ENCODE measurements at regions not wholly inside any gene's neighbourhood (a gene's known extent, or its start where the extent isn't known, plus 50 kb on each side); places are given as distances from the start of the nearest gene placed in this dataset.

GRCh38 chr19:23516266-23516665 lies 121.0 kb upstream of the ZNF91 start:
- Histone ChIP-seq H3K27me3 (ENCODE audit: insufficient read depth, low read length) (no peaks in the 10 kb centered on the region), H2AFZ (ENCODE audit: insufficient read depth, low read length, poor library complexity) (no peak overlapping the region), H3K14ac (ENCODE audit: low read length) (no peak overlapping the region), H4K12ac (ENCODE audit: low read depth, low read length) (no peak overlapping the region), H3K9me3 (ENCODE audit: insufficient read depth, low read depth, low read length) (peaks cover 18% of the 10 kb centered on the region), H2AK5ac (ENCODE audit: low read length) (no peak overlapping the region), H3K79me2 (ENCODE audit: control insufficient read depth, insufficient read depth, low read length, poor library complexity) (no peaks in the 10 kb centered on the region), H3K79me1 (ENCODE audit: low read length) (no peaks in the 10 kb centered on the region), H2BK5ac (ENCODE audit: low read depth, low read length, poor library complexity) (no peak overlapping the region), H3K9ac (ENCODE audit: low read length) (no peak overlapping the region), H3K36me3 (ENCODE audit: control insufficient read depth in 1 of 2, insufficient read depth in 2 of 2, low read length in 2 of 2) (no peaks in the 10 kb centered on the region), H3K4ac (ENCODE audit: low read depth, low read length) (no peak overlapping the region), H3K27ac (ENCODE audit: low read depth, low read length) (no peak overlapping the region), H2BK12ac (ENCODE audit: low read length) (no peak overlapping the region), H3K4me1 (ENCODE audit: control insufficient read depth in 1 of 2, insufficient read depth in 2 of 2, low read length in 2 of 2) (no peaks in the 10 kb centered on the region), H3K18ac (ENCODE audit: low read length) (no peak overlapping the region), H3K4me2 (ENCODE audit: low read length) (no peak overlapping the region), H4K8ac (ENCODE audit: low read depth, low read length) (no peak overlapping the region), H3K23ac (ENCODE audit: low read length) (no peak overlapping the region), H3K4me3 (ENCODE audit: low read depth, low read length) (no peak overlapping the region), H2BK120ac (ENCODE audit: insufficient read depth, low read length, poor library complexity) (no peak overlapping the region), H4K91ac (ENCODE audit: low read depth, low read length) (no peak overlapping the region)
- no CpG with 5 or more reads among the region's 2 CpGs for WGBS (ENCODE audit: extremely low coverage, insufficient coverage, insufficient read length)
- no peak for DNase-seq

- H3K27me3 ChIP-seq (ENCODE audit: insufficient read depth, low read length): no peaks in the 10 kb centered on the region
- H3K18ac ChIP-seq (ENCODE audit: low read length): no peak overlapping the region
- H2AK5ac ChIP-seq (ENCODE audit: low read length): no peak overlapping the region
- H4K8ac ChIP-seq (ENCODE audit: low read depth, low read length): no peak overlapping the region
- H4K91ac ChIP-seq (ENCODE audit: low read depth, low read length): no peak overlapping the region
- no peak overlapping the region for H3K14ac ChIP-seq (ENCODE audit: low read length)
- no peak overlapping the region for H3K27ac ChIP-seq (ENCODE audit: low read depth, low read length)
- H3K4me3 ChIP-seq (ENCODE audit: low read depth, low read length): no peak overlapping the region
- H3K36me3 ChIP-seq (ENCODE audit: control insufficient read depth in 1 of 2, insufficient read depth in 2 of 2, low read length in 2 of 2): no peaks in the 10 kb centered on the region
- no peak overlapping the region for H2BK5ac ChIP-seq (ENCODE audit: low read depth, low read length, poor library complexity)
- no peaks in the 10 kb centered on the region for H3K4me1 ChIP-seq (ENCODE audit: control insufficient read depth in 1 of 2, insufficient read depth in 2 of 2, low read length in 2 of 2)
- H3K4ac ChIP-seq (ENCODE audit: low read depth, low read length): no peak overlapping the region
- H3K79me2 ChIP-seq (ENCODE audit: control insufficient read depth, insufficient read depth, low read length, poor library complexity): no peaks in the 10 kb centered on the region
- H3K9ac ChIP-seq (ENCODE audit: low read length): no peak overlapping the region
- no peak overlapping the region for H3K23ac ChIP-seq (ENCODE audit: low read length)
- H2BK12ac ChIP-seq (ENCODE audit: low read length): no peak overlapping the region
- no peaks in the 10 kb centered on the region for H3K79me1 ChIP-seq (ENCODE audit: low read length)
- no CpG with 5 or more reads among the region's 1 CpG for WGBS (ENCODE audit: extremely low coverage, insufficient coverage, insufficient read length)
- H2AFZ ChIP-seq (ENCODE audit: insufficient read depth, low read length, poor library complexity): no peak overlapping the region
- H3K9me3 ChIP-seq (ENCODE audit: insufficient read depth, low read depth, low read length): peaks cover 18% of the 10 kb centered on the region
- no peak overlapping the region for H2BK120ac ChIP-seq (ENCODE audit: insufficient read depth, low read length, poor library complexity)
- no peak overlapping the region for H3K4me2 ChIP-seq (ENCODE audit: low read length)
- no peak overlapping the region for H4K12ac ChIP-seq (ENCODE audit: low read depth, low read length)
- peak; percentile 48 to 70 for DNase-seq
Measured at GRCh38 chr19:23515551-23515950, 120.3 kb upstream of the ZNF91 start.

DNA sequence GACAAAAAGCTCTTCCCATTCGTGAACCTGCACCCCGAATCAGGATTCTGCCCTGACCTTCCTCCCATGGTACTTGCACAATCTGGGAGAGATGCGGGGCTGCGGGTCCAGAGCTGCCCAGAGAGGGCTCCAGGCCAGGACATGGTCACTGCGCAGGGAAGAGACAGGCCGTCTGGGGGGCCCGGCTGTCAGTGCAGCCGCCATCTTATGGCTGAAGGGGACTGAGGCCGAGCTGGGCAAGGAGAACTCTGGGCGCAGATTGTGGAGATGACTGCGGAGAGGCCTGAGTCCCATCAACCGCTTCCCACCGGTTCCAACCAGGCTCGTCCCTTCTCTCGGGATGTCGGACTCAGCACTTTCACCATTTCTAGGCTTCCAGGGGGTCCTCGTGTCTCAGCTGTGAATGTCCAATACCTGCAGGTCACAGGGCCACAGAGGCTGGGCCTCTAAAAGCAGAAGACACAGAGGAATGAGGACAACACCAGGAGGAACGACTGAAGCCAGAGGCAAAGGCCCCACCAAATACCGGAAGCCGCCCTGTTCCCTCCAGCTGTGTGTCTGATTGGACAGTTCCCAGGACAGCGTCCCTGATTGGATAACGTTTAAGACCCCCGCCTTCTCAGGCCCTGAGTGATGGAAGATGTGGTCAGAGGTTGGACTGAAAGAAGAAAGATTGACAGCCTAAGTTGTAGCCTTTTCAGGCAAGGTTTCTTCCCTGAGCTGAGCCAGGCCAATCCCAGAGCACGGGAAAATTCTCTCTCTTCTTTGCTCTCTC lies 117.1 kb upstream of the ZNF91 start:
- H3K79me1 ChIP-seq (ENCODE audit: low read length): no peaks in the 10 kb centered on the region
- no peak overlapping the region for H4K91ac ChIP-seq (ENCODE audit: low read depth, low read length)
- no peak overlapping the region for H2BK5ac ChIP-seq (ENCODE audit: low read depth, low read length, poor library complexity)
- H2AK5ac ChIP-seq (ENCODE audit: low read length): no peak overlapping the region
- WGBS (ENCODE audit: extremely low coverage, insufficient coverage, insufficient read length): no CpG with 5 or more reads among the region's 24 CpGs
- no peak overlapping the region for H3K9ac ChIP-seq (ENCODE audit: low read length)
- no peak overlapping the region for H2BK12ac ChIP-seq (ENCODE audit: low read length)
- H3K9me3 ChIP-seq (ENCODE audit: insufficient read depth, low read depth, low read length): peaks cover 17% of the 10 kb centered on the region
- H4K12ac ChIP-seq (ENCODE audit: low read depth, low read length): no peak overlapping the region
- H3K14ac ChIP-seq (ENCODE audit: low read length): no peak overlapping the region
- H2BK120ac ChIP-seq (ENCODE audit: insufficient read depth, low read length, poor library complexity): no peak overlapping the region
- H3K23ac ChIP-seq (ENCODE audit: low read length): no peak overlapping the region
- peak in 1 of 2 donors; percentile 11 for DNase-seq
- no peak overlapping the region for H3K27ac ChIP-seq (ENCODE audit: low read depth, low read length)
- no peak overlapping the region for H2AFZ ChIP-seq (ENCODE audit: insufficient read depth, low read length, poor library complexity)
- H3K4ac ChIP-seq (ENCODE audit: low read depth, low read length): no peak overlapping the region
- no peak overlapping the region for H4K8ac ChIP-seq (ENCODE audit: low read depth, low read length)
- H3K4me1 ChIP-seq (ENCODE audit: control insufficient read depth in 1 of 2, insufficient read depth in 2 of 2, low read length in 2 of 2): no peaks in the 10 kb centered on the region
- H3K36me3 ChIP-seq (ENCODE audit: control insufficient read depth in 1 of 2, insufficient read depth in 2 of 2, low read length in 2 of 2): no peaks in the 10 kb centered on the region
- no peak overlapping the region for H3K4me2 ChIP-seq (ENCODE audit: low read length)
- no peaks in the 10 kb centered on the region for H3K79me2 ChIP-seq (ENCODE audit: control insufficient read depth, insufficient read depth, low read length, poor library complexity)
- no peak overlapping the region for H3K18ac ChIP-seq (ENCODE audit: low read length)
- H3K27me3 ChIP-seq (ENCODE audit: insufficient read depth, low read length): no peaks in the 10 kb centered on the region
- H3K4me3 ChIP-seq (ENCODE audit: low read depth, low read length): no peak overlapping the region

DNA sequence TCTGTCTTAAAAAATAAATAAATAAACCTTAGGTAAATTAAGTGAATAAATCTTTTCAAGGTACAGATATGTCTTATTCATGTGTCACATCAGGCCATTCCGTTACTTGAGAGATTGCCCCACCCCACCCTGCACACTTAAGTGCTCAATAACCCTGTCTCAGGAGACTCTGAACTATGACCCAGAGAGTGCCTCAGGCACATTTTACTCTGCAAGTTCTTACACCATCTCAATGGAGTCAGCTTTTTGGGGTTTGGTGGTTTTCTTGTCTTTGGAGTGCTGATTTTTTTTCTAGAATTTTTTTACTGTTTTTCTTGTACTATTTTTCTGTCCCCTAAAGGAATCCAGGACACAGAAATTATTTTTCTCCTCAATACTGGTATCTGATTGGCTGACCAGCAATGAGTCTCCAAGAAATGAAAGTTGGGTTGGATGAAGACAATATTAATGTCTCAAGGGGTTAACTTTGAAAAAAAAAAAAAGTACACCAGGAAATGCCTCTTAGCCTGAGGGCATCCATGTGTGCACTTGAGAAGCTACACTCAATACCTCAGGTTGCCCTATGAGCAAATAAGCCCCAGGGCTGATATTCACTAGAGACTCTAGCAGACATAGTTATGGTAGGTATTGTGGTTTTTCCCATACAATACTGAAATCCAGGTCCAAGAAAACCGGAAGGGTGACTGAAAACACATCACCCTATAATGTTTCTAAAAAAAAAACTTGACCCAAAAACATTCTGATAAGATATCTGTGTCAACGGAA lies 114.6 kb upstream of the ZNF91 start:
- no peak overlapping the region for H3K23ac ChIP-seq (ENCODE audit: low read length)
- no peaks in the 10 kb centered on the region for H3K4me1 ChIP-seq (ENCODE audit: control insufficient read depth in 1 of 2, insufficient read depth in 2 of 2, low read length in 2 of 2)
- H3K27ac ChIP-seq (ENCODE audit: low read depth, low read length): no peak overlapping the region
- no peaks in the 10 kb centered on the region for H3K27me3 ChIP-seq (ENCODE audit: insufficient read depth, low read length)
- no peak overlapping the region for H2AFZ ChIP-seq (ENCODE audit: insufficient read depth, low read length, poor library complexity)
- peak; percentile 95 to 100 for DNase-seq
- no peak overlapping the region for H3K14ac ChIP-seq (ENCODE audit: low read length)
- peaks cover 14% of the 10 kb centered on the region for H3K9me3 ChIP-seq (ENCODE audit: insufficient read depth, low read depth, low read length)
- no peak overlapping the region for H4K8ac ChIP-seq (ENCODE audit: low read depth, low read length)
- no peaks in the 10 kb centered on the region for H3K36me3 ChIP-seq (ENCODE audit: control insufficient read depth in 1 of 2, insufficient read depth in 2 of 2, low read length in 2 of 2)
- no peak overlapping the region for H2BK12ac ChIP-seq (ENCODE audit: low read length)
- no peak overlapping the region for H3K4me3 ChIP-seq (ENCODE audit: low read depth, low read length)
- no peaks in the 10 kb centered on the region for H3K79me2 ChIP-seq (ENCODE audit: control insufficient read depth, insufficient read depth, low read length, poor library complexity)
- no peak overlapping the region for H2BK120ac ChIP-seq (ENCODE audit: insufficient read depth, low read length, poor library complexity)
- H3K79me1 ChIP-seq (ENCODE audit: low read length): no peaks in the 10 kb centered on the region
- H3K4ac ChIP-seq (ENCODE audit: low read depth, low read length): no peak overlapping the region
- H4K91ac ChIP-seq (ENCODE audit: low read depth, low read length): no peak overlapping the region
- no peak overlapping the region for H3K4me2 ChIP-seq (ENCODE audit: low read length)
- no peak overlapping the region for H2AK5ac ChIP-seq (ENCODE audit: low read length)
- no CpG with 5 or more reads among the region's 3 CpGs for WGBS (ENCODE audit: extremely low coverage, insufficient coverage, insufficient read length)
- H2BK5ac ChIP-seq (ENCODE audit: low read depth, low read length, poor library complexity): no peak overlapping the region
- H3K18ac ChIP-seq (ENCODE audit: low read length): no peak overlapping the region
- H3K9ac ChIP-seq (ENCODE audit: low read length): no peak overlapping the region
- no peak overlapping the region for H4K12ac ChIP-seq (ENCODE audit: low read depth, low read length)

Data from trophoblast cell (in vitro differentiated cells and primary cell).